ENCODE measurements at regions not wholly inside any gene's neighbourhood (a gene's known extent, or its start where the extent isn't known, plus 50 kb on each side); places are given as distances from the start of the nearest gene placed in this dataset.

DNA sequence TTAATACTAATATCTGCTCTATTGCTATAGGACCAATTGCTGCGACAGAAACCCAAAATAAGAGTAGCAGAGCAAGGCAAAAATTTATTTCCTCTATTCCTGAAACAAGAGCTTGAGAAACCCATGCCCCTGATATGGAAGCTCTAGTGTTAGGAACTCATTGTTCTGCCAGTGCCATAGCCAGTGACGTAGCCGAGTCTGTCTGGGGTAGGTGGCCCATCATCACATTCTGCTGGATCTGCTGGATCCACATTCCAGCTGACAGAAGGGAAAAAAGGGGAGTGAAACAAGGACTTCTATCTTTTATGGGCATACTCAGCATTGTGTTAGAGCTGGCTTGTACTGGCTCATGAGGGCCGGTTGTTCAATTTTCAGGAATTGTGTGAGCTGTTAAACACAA, 248.9 kb upstream of the MON1B start:
- no peaks in the 10 kb centered on the region for H3K36me3 ChIP-seq (ENCODE audit: insufficient read depth, low read length)
- no peaks in the 10 kb centered on the region for H4K20me1 ChIP-seq (ENCODE audit: insufficient read depth, low read length)
- H3K9ac ChIP-seq (ENCODE audit: low read length) = no peak overlapping the region
- H3F3A ChIP-seq (ENCODE audit: insufficient read depth, low read length) = no peaks in the 10 kb centered on the region
- no peaks in the 10 kb centered on the region for H3K9me2 ChIP-seq (ENCODE audit: low read depth, low read length)
- H3K4me3 ChIP-seq (ENCODE audit: low read depth, low read length, poor library complexity, severe bottlenecking) = no peak overlapping the region
- H3K4me1 ChIP-seq (ENCODE audit: insufficient read depth, low read length, severe bottlenecking) = no peaks in the 10 kb centered on the region
- no peaks in the 10 kb centered on the region for H3K79me2 ChIP-seq (ENCODE audit: insufficient read depth, low read length)
- no peak overlapping the region for H3K27ac ChIP-seq (ENCODE audit: low read depth, low read length, poor library complexity, severe bottlenecking)
- TF ChIP-seq, protein P1, sequence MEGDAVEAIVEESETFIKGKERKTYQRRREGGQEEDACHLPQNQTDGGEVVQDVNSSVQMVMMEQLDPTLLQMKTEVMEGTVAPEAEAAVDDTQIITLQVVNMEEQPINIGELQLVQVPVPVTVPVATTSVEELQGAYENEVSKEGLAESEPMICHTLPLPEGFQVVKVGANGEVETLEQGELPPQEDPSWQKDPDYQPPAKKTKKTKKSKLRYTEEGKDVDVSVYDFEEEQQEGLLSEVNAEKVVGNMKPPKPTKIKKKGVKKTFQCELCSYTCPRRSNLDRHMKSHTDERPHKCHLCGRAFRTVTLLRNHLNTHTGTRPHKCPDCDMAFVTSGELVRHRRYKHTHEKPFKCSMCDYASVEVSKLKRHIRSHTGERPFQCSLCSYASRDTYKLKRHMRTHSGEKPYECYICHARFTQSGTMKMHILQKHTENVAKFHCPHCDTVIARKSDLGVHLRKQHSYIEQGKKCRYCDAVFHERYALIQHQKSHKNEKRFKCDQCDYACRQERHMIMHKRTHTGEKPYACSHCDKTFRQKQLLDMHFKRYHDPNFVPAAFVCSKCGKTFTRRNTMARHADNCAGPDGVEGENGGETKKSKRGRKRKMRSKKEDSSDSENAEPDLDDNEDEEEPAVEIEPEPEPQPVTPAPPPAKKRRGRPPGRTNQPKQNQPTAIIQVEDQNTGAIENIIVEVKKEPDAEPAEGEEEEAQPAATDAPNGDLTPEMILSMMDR (IDR thresholded peaks at IDR 0.05; ENCODE audit: low read length) = no peak
- no peak overlapping the region for H2AFZ ChIP-seq (ENCODE audit: low read length)
- no peak overlapping the region for H3K4me2 ChIP-seq (ENCODE audit: low read length)
- no peaks in the 10 kb centered on the region for H3K27me3 ChIP-seq (ENCODE audit: insufficient read depth, low read length)
- H3K9me3 ChIP-seq (ENCODE audit: low read length) = no peaks in the 10 kb centered on the region

DNA sequence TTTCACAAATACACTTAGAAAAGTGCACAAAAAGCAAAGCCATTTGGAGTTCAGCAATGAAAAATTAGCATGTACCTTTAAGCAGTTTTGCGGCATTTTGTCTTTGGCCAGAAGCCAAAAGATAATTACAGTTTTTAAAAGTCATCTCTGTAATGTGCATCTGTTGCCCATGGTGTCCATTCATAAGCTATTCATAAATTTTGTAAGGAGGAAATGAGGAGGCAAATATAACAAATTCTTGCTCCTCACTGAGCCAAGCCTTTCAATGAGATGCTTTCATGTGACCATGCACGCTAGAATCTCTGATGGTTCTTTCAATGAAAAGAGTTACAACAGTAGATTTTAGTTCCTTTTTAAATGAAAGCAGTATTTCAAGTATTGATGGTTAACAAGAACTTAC, 247.1 kb upstream of the MON1B start:
- Histone ChIP-seq H3K36me3 (ENCODE audit: insufficient read depth, low read length) (no peaks in the 10 kb centered on the region), H4K20me1 (ENCODE audit: insufficient read depth, low read length) (no peaks in the 10 kb centered on the region), H3K4me1 (ENCODE audit: insufficient read depth, low read length, severe bottlenecking) (no peaks in the 10 kb centered on the region), H3K27me3 (ENCODE audit: insufficient read depth, low read length) (no peaks in the 10 kb centered on the region), H3K79me2 (ENCODE audit: insufficient read depth, low read length) (no peaks in the 10 kb centered on the region), H3K27ac (ENCODE audit: low read depth, low read length, poor library complexity, severe bottlenecking) (no peak overlapping the region), H3K4me2 (ENCODE audit: low read length) (no peak overlapping the region), H3K9me2 (ENCODE audit: low read depth, low read length) (no peaks in the 10 kb centered on the region), H3K9me3 (ENCODE audit: low read length) (no peaks in the 10 kb centered on the region), H3F3A (ENCODE audit: insufficient read depth, low read length) (no peaks in the 10 kb centered on the region), H3K4me3 (ENCODE audit: low read depth, low read length, poor library complexity, severe bottlenecking) (no peak overlapping the region), H3K9ac (ENCODE audit: low read length) (no peak overlapping the region), H2AFZ (ENCODE audit: low read length) (no peak overlapping the region)
- TF ChIP-seq, protein P1 (IDR thresholded peaks at IDR 0.05; ENCODE audit: low read length) = no peak
- no peak for TF ChIP-seq EZH2 (IDR thresholded peaks at IDR 0.05; ENCODE audit: borderline replicate concordance, low read length)

DNA sequence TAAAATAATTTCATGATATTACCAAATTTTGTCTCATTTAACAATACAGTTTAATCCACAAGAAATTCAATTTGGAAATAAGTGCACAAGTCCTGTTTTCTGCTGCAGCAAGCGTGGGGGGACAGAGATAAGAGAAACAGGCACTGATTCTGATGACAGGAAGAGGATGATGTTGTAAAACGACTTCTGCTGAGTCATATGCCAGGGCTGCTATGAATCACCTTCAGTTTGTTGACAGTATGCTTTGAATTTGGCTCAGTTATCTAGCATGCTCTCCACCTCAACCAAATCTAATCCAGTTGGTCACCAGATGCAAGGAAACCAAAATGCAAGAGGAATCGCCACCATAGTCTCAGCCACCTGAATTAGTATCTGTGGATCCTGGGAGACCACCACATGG, 244.1 kb upstream of the MON1B start:
- Histone ChIP-seq H2AFZ (ENCODE audit: low read length) (no peak overlapping the region), H3K9me2 (ENCODE audit: low read depth, low read length) (no peaks in the 10 kb centered on the region), H3K27ac (ENCODE audit: low read depth, low read length, poor library complexity, severe bottlenecking) (no peak overlapping the region), H3K4me1 (ENCODE audit: insufficient read depth, low read length, severe bottlenecking) (no peaks in the 10 kb centered on the region), H3K4me3 (ENCODE audit: low read depth, low read length, poor library complexity, severe bottlenecking) (no peak overlapping the region), H3K9ac (ENCODE audit: low read length) (no peak overlapping the region), H3F3A (ENCODE audit: insufficient read depth, low read length) (no peaks in the 10 kb centered on the region), H3K9me3 (ENCODE audit: low read length) (no peaks in the 10 kb centered on the region), H3K27me3 (ENCODE audit: insufficient read depth, low read length) (no peaks in the 10 kb centered on the region), H3K36me3 (ENCODE audit: insufficient read depth, low read length) (no peaks in the 10 kb centered on the region), H3K79me2 (ENCODE audit: insufficient read depth, low read length) (no peaks in the 10 kb centered on the region), H3K4me2 (ENCODE audit: low read length) (no peak overlapping the region), H4K20me1 (ENCODE audit: insufficient read depth, low read length) (no peaks in the 10 kb centered on the region)
- TF ChIP-seq EZH2 (IDR thresholded peaks at IDR 0.05; ENCODE audit: borderline replicate concordance, low read length) = no peak
- TF ChIP-seq, protein P1 (IDR thresholded peaks at IDR 0.05; ENCODE audit: low read length) = no peak

All from OCI-LY1 (cell line).